ENCODE measurements at regions not wholly inside any gene's neighbourhood (a gene's known extent, or its start where the extent isn't known, plus 50 kb on each side); places are given as distances from the start of the nearest gene placed in this dataset.
"Not testable (repeated sequence)": the region's sequence is repeated elsewhere in the genome, so short reads cannot be mapped to it uniquely, and the experiment has no call there.

- TF ChIP-seq POLR2A (IDR thresholded peaks at IDR 0.05; ENCODE audit: borderline replicate concordance, extremely low read depth, insufficient read depth, insufficient read length); EZH2 (IDR thresholded peaks at IDR 0.05); SP1 (IDR thresholded peaks at IDR 0.05; ENCODE audit: low read depth); EGR1 (IDR thresholded peaks at IDR 0.05; ENCODE audit: low read depth); EZH2phosphoT487 (IDR thresholded peaks at IDR 0.05; ENCODE audit: borderline replicate concordance); RAD21 (IDR thresholded peaks at IDR 0.05; ENCODE audit: low read depth): not testable (repeated sequence)
- TF ChIP-seq, protein P1, sequence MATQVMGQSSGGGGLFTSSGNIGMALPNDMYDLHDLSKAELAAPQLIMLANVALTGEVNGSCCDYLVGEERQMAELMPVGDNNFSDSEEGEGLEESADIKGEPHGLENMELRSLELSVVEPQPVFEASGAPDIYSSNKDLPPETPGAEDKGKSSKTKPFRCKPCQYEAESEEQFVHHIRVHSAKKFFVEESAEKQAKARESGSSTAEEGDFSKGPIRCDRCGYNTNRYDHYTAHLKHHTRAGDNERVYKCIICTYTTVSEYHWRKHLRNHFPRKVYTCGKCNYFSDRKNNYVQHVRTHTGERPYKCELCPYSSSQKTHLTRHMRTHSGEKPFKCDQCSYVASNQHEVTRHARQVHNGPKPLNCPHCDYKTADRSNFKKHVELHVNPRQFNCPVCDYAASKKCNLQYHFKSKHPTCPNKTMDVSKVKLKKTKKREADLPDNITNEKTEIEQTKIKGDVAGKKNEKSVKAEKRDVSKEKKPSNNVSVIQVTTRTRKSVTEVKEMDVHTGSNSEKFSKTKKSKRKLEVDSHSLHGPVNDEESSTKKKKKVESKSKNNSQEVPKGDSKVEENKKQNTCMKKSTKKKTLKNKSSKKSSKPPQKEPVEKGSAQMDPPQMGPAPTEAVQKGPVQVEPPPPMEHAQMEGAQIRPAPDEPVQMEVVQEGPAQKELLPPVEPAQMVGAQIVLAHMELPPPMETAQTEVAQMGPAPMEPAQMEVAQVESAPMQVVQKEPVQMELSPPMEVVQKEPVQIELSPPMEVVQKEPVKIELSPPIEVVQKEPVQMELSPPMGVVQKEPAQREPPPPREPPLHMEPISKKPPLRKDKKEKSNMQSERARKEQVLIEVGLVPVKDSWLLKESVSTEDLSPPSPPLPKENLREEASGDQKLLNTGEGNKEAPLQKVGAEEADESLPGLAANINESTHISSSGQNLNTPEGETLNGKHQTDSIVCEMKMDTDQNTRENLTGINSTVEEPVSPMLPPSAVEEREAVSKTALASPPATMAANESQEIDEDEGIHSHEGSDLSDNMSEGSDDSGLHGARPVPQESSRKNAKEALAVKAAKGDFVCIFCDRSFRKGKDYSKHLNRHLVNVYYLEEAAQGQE (IDR thresholded peaks at IDR 0.05; ENCODE audit: low read depth), result not testable (repeated sequence)
- TF ChIP-seq, protein P2, sequence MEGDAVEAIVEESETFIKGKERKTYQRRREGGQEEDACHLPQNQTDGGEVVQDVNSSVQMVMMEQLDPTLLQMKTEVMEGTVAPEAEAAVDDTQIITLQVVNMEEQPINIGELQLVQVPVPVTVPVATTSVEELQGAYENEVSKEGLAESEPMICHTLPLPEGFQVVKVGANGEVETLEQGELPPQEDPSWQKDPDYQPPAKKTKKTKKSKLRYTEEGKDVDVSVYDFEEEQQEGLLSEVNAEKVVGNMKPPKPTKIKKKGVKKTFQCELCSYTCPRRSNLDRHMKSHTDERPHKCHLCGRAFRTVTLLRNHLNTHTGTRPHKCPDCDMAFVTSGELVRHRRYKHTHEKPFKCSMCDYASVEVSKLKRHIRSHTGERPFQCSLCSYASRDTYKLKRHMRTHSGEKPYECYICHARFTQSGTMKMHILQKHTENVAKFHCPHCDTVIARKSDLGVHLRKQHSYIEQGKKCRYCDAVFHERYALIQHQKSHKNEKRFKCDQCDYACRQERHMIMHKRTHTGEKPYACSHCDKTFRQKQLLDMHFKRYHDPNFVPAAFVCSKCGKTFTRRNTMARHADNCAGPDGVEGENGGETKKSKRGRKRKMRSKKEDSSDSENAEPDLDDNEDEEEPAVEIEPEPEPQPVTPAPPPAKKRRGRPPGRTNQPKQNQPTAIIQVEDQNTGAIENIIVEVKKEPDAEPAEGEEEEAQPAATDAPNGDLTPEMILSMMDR (IDR thresholded peaks at IDR 0.05 in 2 of 3, conservative IDR thresholded peaks at IDR 0.05 in 1 of 3; ENCODE audit: borderline replicate concordance in 1 of 3, insufficient read depth in 1 of 3, low read depth in 2 of 3, low read length in 2 of 3), result not testable (repeated sequence)
Observed at GRCh38 chr7:65620216-65620615, 246.6 kb downstream of the ZNF92 start.

Data from HCT116 (cell line).